GM12872 (cell line): ENCODE measurements at regions not wholly inside any gene's neighbourhood (a gene's known extent, or its start where the extent isn't known, plus 50 kb on each side); places are given as distances from the start of the nearest gene placed in this dataset.

ENCODE experiments used
- CTCF ChIP-seq: IDR thresholded peaks from 3 replicates; pipeline ENCODE4 v1.5.1; 2011; ENCODE audit warnings: low read depth, mild to moderate bottlenecking, low read length, moderate library complexity; ENCODE audit not compliant: insufficient read depth

- no peak for TF ChIP-seq CTCF
These were observed 228.3 kb downstream of the MYCN start for GRCh38 chr2:16168506-16169264.

- TF ChIP-seq CTCF = no peak
These were observed 227.6 kb downstream of the MYCN start for GRCh38 chr2:16167870-16168426.

- no peak for TF ChIP-seq CTCF
These were observed 227.1 kb downstream of the MYCN start for GRCh38 chr2:16167451-16167861.

- TF ChIP-seq CTCF = no peak
These were observed 226.1 kb downstream of the MYCN start for GRCh38 chr2:16166327-16166981.

GRCh38 chr2:16165518-16166326 lies 225.4 kb downstream of the MYCN start:
- no peak for TF ChIP-seq CTCF

- TF ChIP-seq CTCF = no peak
These were observed 222.2 kb downstream of the MYCN start for GRCh38 chr2:16162491-16163040.

GRCh38 chr2:16161768-16162490 lies 221.6 kb downstream of the MYCN start:
- no peak for TF ChIP-seq CTCF
